ENCODE measurements at regions not wholly inside any gene's neighbourhood (a gene's known extent, or its start where the extent isn't known, plus 50 kb on each side); places are given as distances from the start of the nearest gene placed in this dataset.

- Histone ChIP-seq H3K4me3 (ENCODE audit: insufficient read depth, low read length, poor library complexity, severe bottlenecking) (no peak overlapping the region), H3K4me2 (ENCODE audit: low read depth, low read length, poor library complexity, severe bottlenecking) (no peak overlapping the region), H4K20me1 (ENCODE audit: low read depth, low read length) (no peaks in the 10 kb centered on the region), H2AFZ (ENCODE audit: low read depth, low read length, severe bottlenecking) (no peak overlapping the region), H3K9me2 (replicated peaks; ENCODE audit: insufficient read depth, low read length) (no peaks in the 10 kb centered on the region), H3K79me2 (ENCODE audit: insufficient read depth, low read length) (no peaks in the 10 kb centered on the region), H3K9ac (ENCODE audit: low read length) (no peak overlapping the region), H3K27me3 (ENCODE audit: low read length) (no peaks in the 10 kb centered on the region), H3K27ac (ENCODE audit: low read depth, low read length) (no peak overlapping the region), H3F3A (ENCODE audit: insufficient read depth) (no peaks in the 10 kb centered on the region), H3K9me3 (ENCODE audit: insufficient read depth, low read length) (no peaks in the 10 kb centered on the region), H3K36me3 (ENCODE audit: low read length) (no peaks in the 10 kb centered on the region)
- no peak for TF ChIP-seq EZH2phosphoT487 (conservative IDR thresholded peaks at IDR 0.05; ENCODE audit: low read length)
- no peak for TF ChIP-seq CTCF (IDR thresholded peaks at IDR 0.05; ENCODE audit: insufficient read depth, low read length, poor library complexity, severe bottlenecking)
Measured at GRCh38 chr5:89011778-89012711, 129.1 kb upstream of the MEF2C start.

- H3K4me3 ChIP-seq (ENCODE audit: insufficient read depth, low read length, poor library complexity, severe bottlenecking): no peak overlapping the region
- no peaks in the 10 kb centered on the region for H4K20me1 ChIP-seq (ENCODE audit: low read depth, low read length)
- no peaks in the 10 kb centered on the region for H3F3A ChIP-seq (ENCODE audit: insufficient read depth)
- H3K4me2 ChIP-seq (ENCODE audit: low read depth, low read length, poor library complexity, severe bottlenecking): no peak overlapping the region
- H3K27ac ChIP-seq (ENCODE audit: low read depth, low read length): no peak overlapping the region
- H2AFZ ChIP-seq (ENCODE audit: low read depth, low read length, severe bottlenecking): no peak overlapping the region
- no peak for TF ChIP-seq EZH2phosphoT487 (conservative IDR thresholded peaks at IDR 0.05; ENCODE audit: low read length)
- no peaks in the 10 kb centered on the region for H3K27me3 ChIP-seq (ENCODE audit: low read length)
- no peaks in the 10 kb centered on the region for H3K36me3 ChIP-seq (ENCODE audit: low read length)
- no peaks in the 10 kb centered on the region for H3K79me2 ChIP-seq (ENCODE audit: insufficient read depth, low read length)
- no peaks in the 10 kb centered on the region for H3K9me3 ChIP-seq (ENCODE audit: insufficient read depth, low read length)
- H3K9ac ChIP-seq (ENCODE audit: low read length): no peak overlapping the region
- H3K9me2 ChIP-seq (replicated peaks; ENCODE audit: insufficient read depth, low read length): no peaks in the 10 kb centered on the region
Measured at GRCh38 chr5:89010512-89010911, 127.5 kb upstream of the MEF2C start.

GRCh38 chr5:89008291-89008690 is 125.3 kb upstream of the MEF2C start:
- TF ChIP-seq EZH2phosphoT487 (conservative IDR thresholded peaks at IDR 0.05; ENCODE audit: low read length): no peak
- TF ChIP-seq CTCF (IDR thresholded peaks at IDR 0.05; ENCODE audit: insufficient read depth, low read length, poor library complexity, severe bottlenecking): no peak

GRCh38 chr5:89005990-89006389 is 123.0 kb upstream of the MEF2C start:
- H3K9me2 ChIP-seq (replicated peaks; ENCODE audit: insufficient read depth, low read length): no peaks in the 10 kb centered on the region
- no peaks in the 10 kb centered on the region for H4K20me1 ChIP-seq (ENCODE audit: low read depth, low read length)
- H3F3A ChIP-seq (ENCODE audit: insufficient read depth): no peaks in the 10 kb centered on the region
- H3K36me3 ChIP-seq (ENCODE audit: low read length): no peaks in the 10 kb centered on the region
- H3K9ac ChIP-seq (ENCODE audit: low read length): no peak overlapping the region
- H3K27me3 ChIP-seq (ENCODE audit: low read length): no peaks in the 10 kb centered on the region
- no peak overlapping the region for H3K4me3 ChIP-seq (ENCODE audit: insufficient read depth, low read length, poor library complexity, severe bottlenecking)
- no peak overlapping the region for H3K27ac ChIP-seq (ENCODE audit: low read depth, low read length)
- no peaks in the 10 kb centered on the region for H3K79me2 ChIP-seq (ENCODE audit: insufficient read depth, low read length)
- no peak overlapping the region for H3K4me2 ChIP-seq (ENCODE audit: low read depth, low read length, poor library complexity, severe bottlenecking)
- H2AFZ ChIP-seq (ENCODE audit: low read depth, low read length, severe bottlenecking): no peak overlapping the region
- H3K9me3 ChIP-seq (ENCODE audit: insufficient read depth, low read length): no peaks in the 10 kb centered on the region
- TF ChIP-seq EZH2phosphoT487 (conservative IDR thresholded peaks at IDR 0.05; ENCODE audit: low read length): no peak
- no peak for TF ChIP-seq CTCF (IDR thresholded peaks at IDR 0.05; ENCODE audit: insufficient read depth, low read length, poor library complexity, severe bottlenecking)

More at GRCh38 chr5:89008291-89008690, 125.3 kb upstream of the MEF2C start:
- H3K79me2 ChIP-seq (ENCODE audit: insufficient read depth, low read length): no peaks in the 10 kb centered on the region
- no peaks in the 10 kb centered on the region for H3K36me3 ChIP-seq (ENCODE audit: low read length)
- H3K4me2 ChIP-seq (ENCODE audit: low read depth, low read length, poor library complexity, severe bottlenecking): no peak overlapping the region
- H3K9ac ChIP-seq (ENCODE audit: low read length): no peak overlapping the region
- no peak overlapping the region for H3K4me3 ChIP-seq (ENCODE audit: insufficient read depth, low read length, poor library complexity, severe bottlenecking)
- no peak overlapping the region for H2AFZ ChIP-seq (ENCODE audit: low read depth, low read length, severe bottlenecking)
- H3F3A ChIP-seq (ENCODE audit: insufficient read depth): no peaks in the 10 kb centered on the region
- no peaks in the 10 kb centered on the region for H4K20me1 ChIP-seq (ENCODE audit: low read depth, low read length)
- H3K27ac ChIP-seq (ENCODE audit: low read depth, low read length): no peak overlapping the region
- H3K27me3 ChIP-seq (ENCODE audit: low read length): no peaks in the 10 kb centered on the region
- H3K9me3 ChIP-seq (ENCODE audit: insufficient read depth, low read length): no peaks in the 10 kb centered on the region
- H3K9me2 ChIP-seq (replicated peaks; ENCODE audit: insufficient read depth, low read length): no peaks in the 10 kb centered on the region

Measured in SU-DHL-6 (cell line).